ENCODE measurements at regions not wholly inside any gene's neighbourhood (a gene's known extent, or its start where the extent isn't known, plus 50 kb on each side); places are given as distances from the start of the nearest gene placed in this dataset.
"Not testable (repeated sequence)": the region's sequence is repeated elsewhere in the genome, so short reads cannot be mapped to it uniquely, and the experiment has no call there.

GRCh38 chr2:155980941-155981560, 351.5 kb downstream of the NR4A2 start:
- Mint-ChIP-seq H3K4me1 (ENCODE audit: low read depth) (no peaks in the 10 kb centered on the region), H3K27me3 (no peaks in the 10 kb centered on the region), H3K9me3 (no peaks in the 10 kb centered on the region), H3K36me3 (ENCODE audit: low read depth) (no peaks in the 10 kb centered on the region), H3K4me3 (no peak overlapping the region), H3K27ac (no peak overlapping the region)
- no peak for TF ChIP-seq CTCF (IDR thresholded peaks at IDR 0.05)
- intact Hi-C loops (cut with micrococcal nuclease): no loop called here
- ChIA-PET POLR2A (no interaction called here), CTCF (no interaction called here)
- ATAC-seq: no peak
- no peak for DNase-seq

GRCh38 chr2:155975734-155976133, 356.8 kb downstream of the NR4A2 start:
- Mint-ChIP-seq H3K9me3 (no peaks in the 10 kb centered on the region), H3K4me1 (ENCODE audit: low read depth) (no peaks in the 10 kb centered on the region), H3K27me3 (no peaks in the 10 kb centered on the region), H3K36me3 (ENCODE audit: low read depth) (no peaks in the 10 kb centered on the region), H3K27ac (no peak overlapping the region), H3K4me3 (no peak overlapping the region)
- DNase-seq: no peak
- CTCF ChIA-PET: no interaction called here
- POLR2A ChIA-PET: no interaction called here
- ATAC-seq: no peak
- intact Hi-C loops (cut with micrococcal nuclease): no loop called here
- TF ChIP-seq CTCF (IDR thresholded peaks at IDR 0.05): no peak

GRCh38 chr2:155972916-155973315, 359.6 kb downstream of the NR4A2 start:
- Mint-ChIP-seq H3K27ac (no peak overlapping the region), H3K4me3 (no peak overlapping the region), H3K9me3 (no peaks in the 10 kb centered on the region), H3K27me3 (no peaks in the 10 kb centered on the region), H3K4me1 (ENCODE audit: low read depth) (no peaks in the 10 kb centered on the region), H3K36me3 (ENCODE audit: low read depth) (no peaks in the 10 kb centered on the region)
- no peak for TF ChIP-seq CTCF (IDR thresholded peaks at IDR 0.05)
- ChIA-PET POLR2A (no interaction called here), CTCF (no interaction called here)
- DNase-seq: no peak
- no peak for ATAC-seq
- intact Hi-C loops (cut with micrococcal nuclease): no loop called here

GRCh38 chr2:155966064-155966471, 366.5 kb downstream of the NR4A2 start:
- H3K27me3 Mint-ChIP-seq; H3K36me3 Mint-ChIP-seq (ENCODE audit: low read depth); POLR2A ChIA-PET; DNase-seq; H3K4me3 Mint-ChIP-seq; H3K9me3 Mint-ChIP-seq; H3K27ac Mint-ChIP-seq; ATAC-seq; intact Hi-C loops (cut with micrococcal nuclease); CTCF ChIA-PET; H3K4me1 Mint-ChIP-seq (ENCODE audit: low read depth): not testable (repeated sequence)

GRCh38 chr2:155965415-155966063, 367.0 kb downstream of the NR4A2 start:
- H3K9me3 Mint-ChIP-seq: no peaks in the 10 kb centered on the region
- no peak overlapping the region for H3K4me3 Mint-ChIP-seq
- ATAC-seq (no peak), DNase-seq (no peak)
- H3K27me3 Mint-ChIP-seq: no peaks in the 10 kb centered on the region
- intact Hi-C loops (cut with micrococcal nuclease): no loop called here
- POLR2A ChIA-PET: no interaction called here
- CTCF ChIA-PET: no interaction called here
- TF ChIP-seq CTCF (IDR thresholded peaks at IDR 0.05): no peak
- no peaks in the 10 kb centered on the region for H3K4me1 Mint-ChIP-seq (ENCODE audit: low read depth)
- H3K27ac Mint-ChIP-seq: no peak overlapping the region
- no peaks in the 10 kb centered on the region for H3K36me3 Mint-ChIP-seq (ENCODE audit: low read depth)
